Endothelial cell of umbilical vein (primary cell): ENCODE measurements at regions not wholly inside any gene's neighbourhood (a gene's known extent, or its start where the extent isn't known, plus 50 kb on each side); places are given as distances from the start of the nearest gene placed in this dataset.

Experiments used
- BruUV-seq: library from RNA; stranded (reverse); fragments of 400-500 nt; replicated peaks from 2 replicates; lab custom pipeline; 2021; lab: Mats Ljungman, UMichigan
- CTCF ChIA-PET: fragments of 300-600, 350-600 bp; sonication (Branson Sonifier 250); formaldehyde crosslinking; loops from one replicate; lab custom pipeline; 2021; ENCODE audit warnings: antibody characterized with exemption, inconsistent platforms; lab: Charles Lee
- POLR2A ChIA-PET: fragments of 300-600, 350-600 bp; sonication (Branson Sonifier 250); formaldehyde crosslinking; loops from one replicate; lab custom pipeline; 2021; ENCODE audit warnings: antibody characterized with exemption, inconsistent platforms; lab: Charles Lee
- DNase-seq: peaks from one replicate; pipeline ENCODE4 v3.0.0-alpha.2; 2011; ENCODE audit warnings: low read depth, low spot score
- FAIRE-seq: peaks from 2 replicates; lab custom pipeline; 2011; peaks lifted over from hg19 to GRCh38; lab: Jason Lieb, UNC
- H2AFZ ChIP-seq: 2 replicates; pipeline ENCODE4 v1.6.0; 2012; ENCODE audit warnings: low read depth, low read length, control low read depth, inconsistent platforms
- H3K27ac ChIP-seq: 2 replicates; pipeline ENCODE4 v1.5.1; 2011; ENCODE audit warnings: low read depth, mild to moderate bottlenecking, control low read depth, low read length, moderate library complexity; ENCODE audit not compliant: insufficient read depth
- H3K27me3 ChIP-seq, 2 experiments: 2 replicates each; pipeline versions ENCODE4 v1.6.0 to v1.6.1; 2011; ENCODE audit warnings: low read length in 2 of 2, mixed read lengths in 1 of 2; ENCODE audit not compliant: control insufficient read depth in 2 of 2, insufficient read depth in 2 of 2
- H3K36me3 ChIP-seq, 2 experiments: 2 replicates in 1 of 2; 3 replicates in 1 of 2; pipeline ENCODE4 v1.5.1; 2011; ENCODE audit warnings: low read length in 2 of 2, mild to moderate bottlenecking in 1 of 2, moderate library complexity in 1 of 2; ENCODE audit not compliant: control insufficient read depth in 2 of 2, insufficient read depth in 2 of 2; ENCODE audit errors: extremely low read depth in 1 of 2
- H3K4me1 ChIP-seq: 3 replicates; pipeline ENCODE4 v1.5.1; 2011; ENCODE audit warnings: mild to moderate bottlenecking, low read length; ENCODE audit not compliant: control insufficient read depth, insufficient read depth; ENCODE audit errors: extremely low read depth
- H3K4me2 ChIP-seq: 2 replicates; pipeline ENCODE4 v1.6.1; 2011; ENCODE audit warnings: low read length, control low read depth, mixed read lengths; ENCODE audit not compliant: insufficient read depth
- H3K4me3 ChIP-seq, 3 experiments: fragments of 200-600 bp in 1 of 3; sonication (generic), shearing (Covaris generic) in 1 of 3; replicated peaks in 1 of 3; 2 replicates each; pipeline ENCODE4 v1.5.1; 2011 to 2016; ENCODE audit warnings: control low read depth in 3 of 3, low read length in 3 of 3, mild to moderate bottlenecking in 2 of 3, inconsistent platforms in 1 of 3, low read depth in 1 of 3, moderate library complexity in 1 of 3; ENCODE audit not compliant: insufficient read depth in 1 of 3
- H3K79me2 ChIP-seq: 2 replicates; pipeline ENCODE4 v1.6.0; 2012; ENCODE audit warnings: low read length, inconsistent platforms; ENCODE audit not compliant: control insufficient read depth, insufficient read depth
- H3K9ac ChIP-seq: replicated peaks from 2 replicates; pipeline ENCODE3; 2011; ENCODE audit warnings: low read length, control low read depth; ENCODE audit not compliant: insufficient read depth; ENCODE audit errors: extremely low read depth
- H3K9me1 ChIP-seq: replicated peaks from 3 replicates; pipeline ENCODE4 v1.6.0; 2011; ENCODE audit warnings: mild to moderate bottlenecking, low read length; ENCODE audit not compliant: control insufficient read depth, insufficient read depth; ENCODE audit errors: extremely low read depth
- H3K9me3 ChIP-seq: replicated peaks from 2 replicates; pipeline ENCODE4 v1.5.1; 2012; ENCODE audit warnings: low read length, inconsistent platforms; ENCODE audit not compliant: control insufficient read depth, insufficient read depth
- H4K20me1 ChIP-seq: replicated peaks from 2 replicates; pipeline ENCODE3; 2011; ENCODE audit warnings: mild to moderate bottlenecking, low read length; ENCODE audit not compliant: control insufficient read depth, insufficient read depth; ENCODE audit errors: extremely low read depth
- CTCF ChIP-seq, 2 donors: IDR thresholded peaks; 1 replicate in 1 of 2; 2 replicates in 1 of 2; pipeline ENCODE4 v1.5.1; 2011; ENCODE audit warnings: low read length in 2 of 2, mild to moderate bottlenecking in 2 of 2, moderate library complexity in 2 of 2, control low read depth in 1 of 2, inconsistent platforms in 1 of 2, low read depth in 1 of 2; ENCODE audit not compliant: insufficient read depth in 1 of 2; ENCODE audit errors: extremely low read depth in 1 of 2
- EZH2 ChIP-seq: IDR thresholded peaks from 2 replicates; pipeline ENCODE4 v1.6.1; 2012; ENCODE audit warnings: borderline replicate concordance, low read depth, mild to moderate bottlenecking, moderate library complexity, low read length, inconsistent platforms; ENCODE audit not compliant: severe bottlenecking
- FOS ChIP-seq: IDR thresholded peaks from 2 replicates; pipeline ENCODE4 v1.6.1; 2011; ENCODE audit warnings: mild to moderate bottlenecking, low read length, moderate library complexity, borderline replicate concordance; ENCODE audit not compliant: insufficient read depth
- GATA2 ChIP-seq: IDR thresholded peaks from 2 replicates; pipeline ENCODE4 v1.7.0; 2011; ENCODE audit warnings: low read depth, mild to moderate bottlenecking, moderate library complexity, mixed read lengths, low read length; ENCODE audit not compliant: insufficient read length, insufficient read depth
- JUN ChIP-seq: IDR thresholded peaks from 2 replicates; pipeline ENCODE4 v1.6.1; 2011; ENCODE audit warnings: borderline replicate concordance, low read depth; ENCODE audit not compliant: insufficient read length, insufficient read depth
- MAX ChIP-seq: IDR thresholded peaks from 2 replicates; pipeline ENCODE4 v1.6.1; 2011; ENCODE audit not compliant: insufficient read depth, insufficient read length
- MYC ChIP-seq: IDR thresholded peaks from one replicate; pipeline ENCODE4 v1.6.1; 2011; ENCODE audit warnings: mild to moderate bottlenecking, low read depth, low read length
- POLR2A ChIP-seq: IDR thresholded peaks from 2 replicates; pipeline ENCODE4 v1.6.1; 2012; ENCODE audit warnings: low read depth, mild to moderate bottlenecking, control low read depth, low read length
- POLR2AphosphoS5 ChIP-seq: IDR thresholded peaks from 2 replicates; pipeline ENCODE4 v1.6.1; 2012; ENCODE audit warnings: low read depth, mild to moderate bottlenecking, control low read depth, low read length, moderate library complexity; ENCODE audit not compliant: insufficient read depth
- dilution Hi-C: fragments of 300-500 bp; cut with MboI; formaldehyde crosslinking; loops from one replicate; pipeline ENCODE4 v1.15.0; 2019; ENCODE audit warnings: low sequenced_read_pairs; ENCODE audit not compliant: extremely low pct_ligation_motif_present
- intact Hi-C: fragments of 100-400 bp; cut with micrococcal nuclease; formaldehyde crosslinking; loops from one replicate; pipeline ENCODE4 v1.10.0; 2022

- DNase-seq (no peak), FAIRE-seq (no peak)
- dilution Hi-C loops, result no loop called here
- peaks cover under 1% of the 10 kb centered on the region for H3K4me1 ChIP-seq
- H3K9ac ChIP-seq, result no peak overlapping the region
- CTCF ChIA-PET, result no interaction called here
- H4K20me1 ChIP-seq, result no peaks in the 10 kb centered on the region
- H3K4me2 ChIP-seq, result no peak overlapping the region
- H2AFZ ChIP-seq, result no peak overlapping the region
- H3K79me2 ChIP-seq, result no peaks in the 10 kb centered on the region
- H3K27me3 ChIP-seq, result no peaks in the 10 kb centered on the region
- intact Hi-C loops, result no loop called here
- no peak for TF ChIP-seq EZH2
- no peak for TF ChIP-seq GATA2
- no peak for TF ChIP-seq JUN
- no peak for TF ChIP-seq POLR2A
- TF ChIP-seq POLR2AphosphoS5, result no peak
- no peak for TF ChIP-seq FOS
- no peak for TF ChIP-seq MYC
- no peak for TF ChIP-seq MAX
- no peak for TF ChIP-seq CTCF (IDR thresholded peaks at IDR 0.05; ENCODE audit: extremely low read depth in 1 of 2, insufficient read depth in 1 of 2, low read depth in 1 of 2, low read length in 2 of 2)
- H3K27ac ChIP-seq, result no peak overlapping the region
- no peak overlapping the region for H3K4me3 ChIP-seq
- no peaks in the 10 kb centered on the region for H3K36me3 ChIP-seq
- no peaks in the 10 kb centered on the region for H3K9me3 ChIP-seq
- POLR2A ChIA-PET, result no interaction called here
- H3K9me1 ChIP-seq, result no peaks in the 10 kb centered on the region
- BruUV-seq, result no TSS peak
These were observed 62.1 kb upstream of the NRIP1 start for GRCh38 chr21:15126948-15127347.
